Frontal cortex (tissue), 3 donors: ENCODE measurements at regions not wholly inside any gene's neighbourhood (a gene's known extent, or its start where the extent isn't known, plus 50 kb on each side); places are given as distances from the start of the nearest gene placed in this dataset.
"Not testable (repeated sequence)": the region's sequence is repeated elsewhere in the genome, so short reads cannot be mapped to it uniquely, and the experiment has no call there.

ENCODE experiments used
- DNase-seq, 2 donors: peaks; one replicate each; pipeline ENCODE4 v3.0.0; 2012; ENCODE audit warnings: low spot score in 2 of 2
- FAIRE-seq: peaks from 2 replicates; lab custom pipeline; 2012; peaks lifted over from hg19 to GRCh38; lab: Jason Lieb, UNC
- donor health status: control.
- donor health status: control.
- donor health status: control.

DNA sequence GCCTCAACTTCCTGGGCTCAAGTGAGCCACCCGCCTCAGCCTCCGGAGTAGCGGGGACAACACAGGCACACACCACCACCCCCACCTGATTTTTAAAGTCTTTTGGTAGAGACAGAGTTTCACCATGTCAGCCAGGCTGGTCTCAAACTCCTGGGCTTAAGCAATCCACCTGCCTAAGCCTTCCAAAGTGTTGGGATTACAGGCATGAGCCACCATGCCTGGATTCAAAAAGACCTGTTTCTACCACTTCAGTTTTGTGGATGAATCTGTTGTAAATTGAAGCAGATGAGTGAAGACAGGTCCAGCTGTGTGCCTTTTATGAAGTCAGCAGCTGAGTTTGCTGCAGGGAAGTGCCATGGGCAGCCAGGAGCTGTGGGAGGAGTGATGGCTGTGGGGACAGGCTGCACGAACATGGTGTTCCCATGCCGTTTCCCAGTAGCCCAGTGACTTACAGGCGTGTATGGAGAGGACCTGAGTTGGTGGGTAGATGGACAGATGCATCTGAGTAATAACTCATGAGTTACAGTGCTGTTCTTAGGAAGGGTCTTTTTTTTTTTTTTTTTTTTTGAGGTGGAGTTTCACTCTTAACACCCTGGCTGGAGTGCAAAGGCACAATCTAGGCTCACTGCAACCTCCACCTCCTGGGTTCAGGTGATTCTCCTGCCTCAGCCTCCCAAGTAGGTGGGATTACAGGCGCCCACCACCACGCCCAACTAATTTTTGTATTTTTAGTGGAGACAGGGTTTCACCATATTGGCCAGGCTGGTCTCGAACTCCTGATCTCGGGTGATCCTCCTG, 122.5 kb upstream of the TPTE start:
- not testable (repeated sequence) for DNase-seq, FAIRE-seq

DNA sequence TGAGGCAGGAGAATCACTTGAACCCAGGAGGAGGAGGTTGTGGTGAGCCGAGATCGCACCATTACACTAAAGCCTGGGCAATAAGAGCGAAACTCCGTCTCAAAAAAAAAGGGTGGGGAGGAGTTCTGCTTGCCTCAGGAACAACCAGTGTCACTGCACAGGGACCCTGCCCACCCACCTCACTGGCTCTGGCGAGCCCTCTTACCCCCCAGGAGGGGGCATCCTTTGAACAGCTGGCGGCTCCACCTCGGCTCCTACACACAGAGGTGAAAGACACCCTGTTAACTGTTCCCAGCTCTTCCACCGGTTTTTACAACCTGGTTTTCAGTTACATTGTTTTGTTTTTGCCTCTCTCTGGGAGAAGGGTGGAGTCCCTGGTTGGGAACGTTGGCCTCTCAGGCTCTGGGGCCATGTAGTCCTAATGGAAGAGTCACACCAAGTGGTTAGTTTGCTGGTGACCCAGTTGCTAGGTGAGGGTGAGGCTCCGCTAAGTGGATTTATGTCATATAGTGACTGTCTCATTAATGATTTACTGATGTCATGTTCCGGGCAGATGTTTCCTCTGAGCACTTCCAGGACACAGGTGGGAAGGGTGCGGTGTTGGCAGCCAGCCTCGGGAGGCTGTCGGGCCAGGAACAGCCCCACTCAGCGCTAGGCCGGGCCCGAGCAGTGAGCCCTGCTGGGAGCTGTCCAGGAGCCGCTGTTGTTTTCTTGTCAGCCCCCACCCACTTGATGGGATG, 120.6 kb upstream of the TPTE start:
- FAIRE-seq, DNase-seq: not testable (repeated sequence)

DNA sequence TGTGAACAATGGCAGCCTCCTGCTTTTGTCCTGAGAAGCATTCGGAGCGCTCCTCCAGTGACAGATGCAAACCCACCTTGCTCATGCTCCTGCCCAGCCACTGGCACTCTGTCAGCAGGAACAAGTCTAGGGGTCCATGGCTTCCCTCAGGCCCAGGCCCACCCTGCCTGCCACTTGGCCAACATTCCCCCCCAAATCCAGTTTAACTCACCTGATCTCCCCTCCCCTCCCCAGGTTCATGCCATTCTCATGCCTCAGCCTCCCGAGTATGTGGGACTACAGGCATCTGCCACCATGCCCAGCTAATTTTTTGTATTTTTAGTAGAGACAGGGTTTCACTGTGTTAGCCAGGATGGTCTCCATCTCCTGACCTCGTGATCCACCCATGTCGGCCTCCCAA, 118.9 kb upstream of the TPTE start:
- FAIRE-seq, DNase-seq: not testable (repeated sequence)

DNA sequence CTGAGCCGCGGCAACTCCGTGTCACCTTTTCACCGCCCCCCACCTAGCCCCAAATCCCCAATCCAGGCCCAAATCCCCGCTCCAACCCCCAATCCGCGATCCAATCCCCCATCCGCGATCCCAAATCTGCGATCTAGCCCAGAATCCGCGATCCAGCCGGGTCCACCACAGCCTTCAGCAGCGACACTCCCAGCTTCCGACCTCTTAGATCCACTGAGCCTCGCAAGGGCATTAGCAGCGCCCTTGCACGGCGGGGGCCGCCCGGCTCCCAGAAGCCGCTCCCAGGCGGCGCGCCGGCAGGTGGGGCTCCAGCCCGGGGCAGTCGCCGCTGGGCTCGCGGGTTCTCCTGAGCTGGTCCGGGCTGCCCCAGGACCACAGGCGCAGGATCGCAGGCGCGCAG, 116.1 kb upstream of the TPTE start:
- DNase-seq, FAIRE-seq: not testable (repeated sequence)

DNA sequence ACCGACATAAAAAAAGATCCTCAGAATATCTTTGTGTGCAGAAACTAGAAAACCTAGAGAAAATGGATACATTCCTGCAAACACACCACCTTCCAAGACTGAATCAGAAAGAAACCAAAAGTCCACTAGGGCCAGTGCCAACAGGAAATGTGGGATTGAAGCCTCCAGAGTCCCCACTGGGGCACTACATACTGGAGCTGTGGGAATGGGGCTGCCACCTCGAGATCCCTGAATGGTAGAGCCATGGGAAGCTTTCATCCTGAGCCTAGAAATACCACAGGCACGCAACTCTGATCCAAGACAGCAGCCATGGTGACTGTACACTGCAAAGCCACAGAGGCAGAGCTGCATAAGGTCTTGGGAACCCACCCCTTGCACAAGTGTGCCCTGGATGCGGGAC, 111.6 kb upstream of the TPTE start:
- FAIRE-seq, DNase-seq: not testable (repeated sequence)

DNA sequence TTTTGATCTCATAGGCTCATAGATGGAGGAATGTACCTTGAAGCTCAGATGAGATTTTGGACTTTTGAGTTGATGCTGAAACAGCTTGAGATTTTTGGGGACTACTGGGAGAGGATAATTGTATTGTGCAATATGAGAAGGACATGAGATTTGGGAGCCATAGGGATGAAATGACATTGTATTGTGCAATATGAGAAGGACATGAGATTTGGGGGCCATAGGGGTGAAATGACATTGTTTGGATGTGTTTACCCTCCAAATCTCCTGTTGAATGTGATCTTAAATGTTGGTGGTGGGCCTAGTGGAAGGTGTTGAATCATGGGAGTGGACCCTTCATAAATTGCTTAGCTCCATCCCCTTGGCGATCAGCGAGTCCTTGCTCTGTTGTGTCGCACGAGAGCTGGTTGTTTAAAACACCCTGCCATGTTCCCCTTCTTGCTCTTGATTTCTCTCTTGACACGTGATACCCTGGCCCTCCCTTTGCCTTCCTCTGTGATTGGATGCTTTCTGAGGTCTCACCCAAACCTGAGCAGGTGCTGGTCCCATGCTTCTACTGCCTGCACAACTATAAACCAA, 110.9 kb upstream of the TPTE start:
- DNase-seq, FAIRE-seq: not testable (repeated sequence)

DNA sequence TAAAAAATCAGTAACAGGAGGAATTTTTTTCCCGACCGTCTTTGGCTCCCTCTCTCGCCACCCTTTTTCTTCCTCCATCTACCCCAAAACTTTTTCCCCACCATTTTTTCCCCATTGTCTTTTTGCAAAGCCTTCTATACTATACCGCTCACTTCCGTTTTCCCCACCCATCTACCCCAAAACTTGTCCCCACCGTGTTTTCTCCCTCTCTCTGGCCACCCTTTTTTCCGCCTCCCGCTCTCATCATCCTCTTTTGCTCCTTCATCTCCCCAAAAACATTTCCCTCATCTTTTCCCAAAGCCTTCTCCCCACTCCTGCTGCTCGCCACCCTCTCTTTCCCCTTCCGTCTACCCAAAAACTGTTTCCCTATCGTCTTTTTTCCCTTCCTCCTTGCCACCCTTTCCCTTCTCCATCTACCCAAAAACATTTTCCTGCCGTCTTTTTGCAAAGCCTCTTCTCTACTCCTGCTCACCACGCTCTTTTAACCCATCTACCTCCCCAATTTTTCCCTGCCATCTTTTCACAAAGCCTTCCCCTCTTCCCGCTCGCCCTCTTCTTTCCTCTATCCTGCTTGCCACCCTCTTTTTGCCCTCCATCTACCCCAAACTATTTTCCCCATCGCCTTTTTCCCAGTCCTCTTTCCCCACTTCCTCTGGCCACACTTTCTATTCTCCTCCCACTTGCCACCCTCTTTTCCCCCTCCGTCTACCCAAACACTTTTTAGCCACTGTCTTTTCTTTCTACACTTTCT, 109.4 kb upstream of the TPTE start:
- not testable (repeated sequence) for DNase-seq, FAIRE-seq

- FAIRE-seq, DNase-seq: not testable (repeated sequence)
Measured at GRCh38 chr21:10412928-10413246, 108.5 kb upstream of the TPTE start.

DNA sequence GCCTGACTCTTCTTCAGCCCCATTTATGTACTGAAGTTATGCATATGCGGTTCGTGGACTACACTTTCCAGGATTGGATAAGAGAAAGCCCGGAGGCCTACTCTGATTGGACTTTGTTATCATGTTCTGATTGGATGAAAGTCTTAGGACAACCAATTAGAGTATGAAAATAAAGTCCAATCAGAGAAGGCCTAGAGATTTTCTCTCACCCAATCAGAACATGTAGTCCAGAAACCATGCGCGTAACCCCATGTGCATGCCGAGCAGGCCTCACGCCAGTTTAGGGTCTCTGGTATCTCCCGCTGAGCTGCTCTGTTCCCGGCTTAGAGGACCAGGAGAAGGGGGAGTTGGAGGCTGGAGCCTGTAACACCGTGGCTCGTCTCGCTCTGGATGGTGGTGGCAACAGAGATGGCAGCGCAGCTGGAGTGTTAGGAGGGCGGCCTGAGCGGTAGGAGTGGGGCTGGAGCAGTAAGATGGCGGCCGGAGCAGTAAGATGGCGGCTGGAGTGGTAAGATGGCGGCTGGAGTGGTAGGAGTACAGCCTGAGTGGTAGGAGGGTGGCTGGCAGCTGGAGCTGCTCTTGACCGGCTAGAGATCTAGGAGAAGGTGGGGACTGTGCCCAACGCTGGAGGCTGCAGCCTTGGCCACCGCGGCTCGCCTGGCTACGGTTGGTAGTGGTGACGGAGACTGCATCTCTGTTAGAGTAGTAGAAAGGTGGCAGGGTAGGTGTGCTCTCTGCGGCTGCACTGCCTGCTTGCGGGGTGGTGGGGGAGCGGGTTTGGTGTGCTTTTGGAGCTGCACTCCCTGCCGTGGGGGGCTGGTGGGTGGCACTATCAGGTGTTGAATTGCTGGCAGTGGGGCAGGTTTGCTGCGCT, 107.9 kb upstream of the TPTE start:
- DNase-seq, FAIRE-seq: not testable (repeated sequence)

- not testable (repeated sequence) for DNase-seq, FAIRE-seq
Measured at GRCh38 chr21:10414121-10414924, 107.1 kb upstream of the TPTE start.

- not testable (repeated sequence) for DNase-seq, FAIRE-seq
Measured at GRCh38 chr21:10414925-10415254, 106.5 kb upstream of the TPTE start.

GRCh38 chr21:10415456-10415855, 105.9 kb upstream of the TPTE start:
- not testable (repeated sequence) for FAIRE-seq, DNase-seq

DNA sequence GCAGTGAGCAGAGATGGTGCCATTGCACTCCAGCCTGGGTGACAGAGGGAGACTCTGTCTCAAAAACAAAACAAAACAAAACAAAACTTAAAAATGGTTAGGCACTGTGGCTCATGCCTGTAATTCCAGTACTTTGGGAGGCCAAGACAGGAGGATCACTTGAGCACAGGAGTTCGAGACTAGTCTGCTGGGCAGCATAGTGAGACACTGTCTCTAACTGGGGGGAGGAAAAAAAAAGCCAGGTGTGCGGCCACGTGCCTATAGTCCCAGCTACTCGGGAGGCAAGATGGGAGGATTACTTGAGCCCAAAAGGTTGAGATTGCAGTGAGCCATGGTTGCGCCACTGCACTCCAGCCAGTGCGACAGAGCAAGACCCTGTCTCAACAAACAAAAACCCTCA, 105.5 kb upstream of the TPTE start:
- FAIRE-seq, DNase-seq: not testable (repeated sequence)

- not testable (repeated sequence) for FAIRE-seq, DNase-seq
Measured at GRCh38 chr21:10416691-10417447, 104.5 kb upstream of the TPTE start.

DNA sequence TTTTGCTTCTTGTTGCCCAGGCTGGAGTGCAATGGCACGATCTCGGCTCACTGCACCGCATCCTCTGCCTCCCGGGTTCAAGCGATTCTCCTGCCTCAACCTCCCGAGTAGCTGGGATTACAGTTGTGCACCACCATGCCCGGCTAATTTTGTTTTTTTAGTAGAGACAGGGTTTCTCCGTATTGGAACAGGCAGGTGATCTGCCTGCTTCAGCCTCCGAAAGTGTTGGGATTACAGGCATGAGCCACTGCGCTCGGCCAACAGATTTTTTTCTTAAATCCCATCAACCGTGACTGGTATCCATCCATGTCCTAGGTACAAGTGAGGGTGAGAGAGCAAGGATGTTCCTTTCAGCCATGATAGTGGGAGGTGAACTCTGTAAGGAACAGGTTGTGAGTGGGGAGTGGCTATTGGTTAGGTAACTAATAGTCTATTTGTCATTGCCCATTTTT, 103.8 kb upstream of the TPTE start:
- not testable (repeated sequence) for FAIRE-seq
- DNase-seq: peak in 1 of 2 donors; percentile 12

DNA sequence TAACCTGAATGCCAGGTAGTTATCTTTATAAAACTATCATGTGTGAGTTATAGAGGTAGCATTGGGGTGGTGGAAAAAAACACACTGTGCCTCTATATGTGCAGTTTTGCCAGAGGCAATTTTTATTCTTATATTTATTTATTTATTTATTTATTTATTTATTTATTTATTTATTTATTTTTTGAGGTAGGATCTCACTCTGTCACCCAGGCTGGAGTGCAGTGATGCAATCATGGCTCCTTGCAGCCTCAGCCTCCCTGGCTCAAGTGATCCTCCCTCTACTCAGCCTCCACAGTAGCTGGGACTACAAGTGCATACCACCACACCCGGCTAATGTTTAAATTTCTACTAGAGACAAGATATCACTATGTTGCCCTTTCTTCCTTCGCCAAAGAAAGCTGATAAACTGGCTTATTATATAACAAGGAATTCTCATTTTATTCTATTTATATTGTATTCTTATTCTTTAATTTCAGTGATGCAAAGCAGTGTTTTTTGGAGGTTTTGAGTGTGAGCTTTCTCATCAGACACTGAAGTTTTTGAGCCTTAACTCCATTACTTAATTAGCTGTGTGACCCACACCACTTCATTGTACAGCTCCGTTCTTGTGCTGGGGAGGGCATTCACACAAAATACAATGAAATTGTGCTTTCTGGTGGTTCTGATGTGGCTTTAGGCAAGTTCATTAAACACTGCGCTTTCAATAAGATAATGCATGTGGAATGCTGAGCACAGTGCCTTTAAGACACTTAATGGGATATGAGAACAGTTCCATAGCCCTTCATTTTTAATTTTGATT, 102.9 kb upstream of the TPTE start:
- DNase-seq, FAIRE-seq: not testable (repeated sequence)

DNA sequence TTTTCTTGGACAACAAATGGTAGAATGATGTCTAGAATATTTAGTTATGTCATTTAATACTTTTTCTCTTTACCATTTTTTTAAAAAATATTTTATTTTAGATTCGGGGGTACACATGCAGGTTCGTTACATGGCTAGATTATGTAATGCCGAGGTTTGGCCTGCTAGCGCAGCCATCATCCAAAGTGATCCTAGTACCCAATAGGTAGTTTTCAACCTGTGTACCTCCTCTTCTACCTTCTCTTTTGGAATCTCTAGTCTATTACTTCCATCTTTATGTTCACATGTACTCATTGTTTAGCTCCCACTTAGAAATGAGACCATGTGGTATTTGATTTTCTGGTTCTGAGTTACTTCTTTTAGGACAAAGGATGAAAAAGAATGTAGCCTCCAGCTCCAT, 100.2 kb upstream of the TPTE start:
- not testable (repeated sequence) for DNase-seq, FAIRE-seq
